Colonic mucosa (tissue), 4 donors: ENCODE measurements at regions not wholly inside any gene's neighbourhood (a gene's known extent, or its start where the extent isn't known, plus 50 kb on each side); places are given as distances from the start of the nearest gene placed in this dataset.

Source experiments
- DNase-seq: peaks from one replicate; pipeline ENCODE4 v3.0.0-alpha.2; 2020
- H3K27ac ChIP-seq: fragments of 200-600 bp; one replicate; pipeline ENCODE4 v1.8.0; 2021
- H3K27me3 ChIP-seq: fragments of 200-600 bp; one replicate; pipeline ENCODE4 v1.8.0; 2021
- H3K36me3 ChIP-seq: fragments of 200-600 bp; one replicate; pipeline ENCODE4 v1.8.0; 2021
- H3K4me1 ChIP-seq: fragments of 200-600 bp; one replicate; pipeline ENCODE4 v1.8.0; 2021; ENCODE audit warnings: mild to moderate bottlenecking
- H3K4me3 ChIP-seq: fragments of 200-600 bp; one replicate; pipeline ENCODE4 v1.8.0; 2021
- H3K9ac ChIP-seq, 2 donors: one replicate each; pipeline ENCODE4 v1.7.0; 2013; ENCODE audit warnings: control low read depth in 2 of 2, low read depth in 2 of 2, low read length in 2 of 2
- H3K9me3 ChIP-seq: fragments of 200-600 bp; one replicate; pipeline ENCODE4 v1.8.0; 2021
- intact Hi-C: fragments of 100-400 bp; cut with DNase I; formaldehyde crosslinking; loops from one replicate; pipeline ENCODE4 v1.14.1; 2022
- TF ChIP-seq, protein P1 (sequence below): fragments of 200-600 bp; IDR thresholded peaks from one replicate; pipeline ENCODE4 v1.8.0; 2022; ENCODE audit warnings: antibody characterized with exemption, mild to moderate bottlenecking
- donor health status: healthy.
- donor health status: DM: no; HTN: no; CAD: no.
- donor health status: DM: no; HTN: no; CAD: no.

DNA sequence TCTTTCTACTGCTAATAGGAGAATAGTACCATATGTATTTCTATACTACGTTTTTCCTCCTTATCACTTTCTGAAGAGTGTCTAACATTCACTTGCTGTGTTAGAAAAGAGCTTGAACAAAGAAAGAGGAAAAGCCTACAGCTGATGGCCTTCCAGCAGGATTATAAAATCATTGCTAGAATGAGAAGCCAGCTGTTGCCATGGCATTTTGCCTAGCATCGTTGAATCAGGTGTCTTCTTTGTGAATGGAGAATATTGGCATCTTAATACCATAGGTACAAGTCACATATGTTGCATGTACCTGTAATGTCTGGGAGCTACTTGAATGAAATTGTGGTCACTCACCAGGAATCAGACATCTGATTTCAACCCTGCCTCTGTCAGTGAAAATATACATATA lies 1174.9 kb downstream of the PCDH17 start:
- Histone ChIP-seq H3K27ac (no peak overlapping the region), H3K36me3 (no peaks in the 10 kb centered on the region), H3K9ac (no peak overlapping the region), H3K4me3 (no peak overlapping the region), H3K4me1 (no peaks in the 10 kb centered on the region), H3K9me3 (no peaks in the 10 kb centered on the region), H3K27me3 (no peaks in the 10 kb centered on the region)
- no peak for DNase-seq
- TF ChIP-seq, protein P1, sequence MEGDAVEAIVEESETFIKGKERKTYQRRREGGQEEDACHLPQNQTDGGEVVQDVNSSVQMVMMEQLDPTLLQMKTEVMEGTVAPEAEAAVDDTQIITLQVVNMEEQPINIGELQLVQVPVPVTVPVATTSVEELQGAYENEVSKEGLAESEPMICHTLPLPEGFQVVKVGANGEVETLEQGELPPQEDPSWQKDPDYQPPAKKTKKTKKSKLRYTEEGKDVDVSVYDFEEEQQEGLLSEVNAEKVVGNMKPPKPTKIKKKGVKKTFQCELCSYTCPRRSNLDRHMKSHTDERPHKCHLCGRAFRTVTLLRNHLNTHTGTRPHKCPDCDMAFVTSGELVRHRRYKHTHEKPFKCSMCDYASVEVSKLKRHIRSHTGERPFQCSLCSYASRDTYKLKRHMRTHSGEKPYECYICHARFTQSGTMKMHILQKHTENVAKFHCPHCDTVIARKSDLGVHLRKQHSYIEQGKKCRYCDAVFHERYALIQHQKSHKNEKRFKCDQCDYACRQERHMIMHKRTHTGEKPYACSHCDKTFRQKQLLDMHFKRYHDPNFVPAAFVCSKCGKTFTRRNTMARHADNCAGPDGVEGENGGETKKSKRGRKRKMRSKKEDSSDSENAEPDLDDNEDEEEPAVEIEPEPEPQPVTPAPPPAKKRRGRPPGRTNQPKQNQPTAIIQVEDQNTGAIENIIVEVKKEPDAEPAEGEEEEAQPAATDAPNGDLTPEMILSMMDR, result no peak
- intact Hi-C loops, result no loop called here

DNA sequence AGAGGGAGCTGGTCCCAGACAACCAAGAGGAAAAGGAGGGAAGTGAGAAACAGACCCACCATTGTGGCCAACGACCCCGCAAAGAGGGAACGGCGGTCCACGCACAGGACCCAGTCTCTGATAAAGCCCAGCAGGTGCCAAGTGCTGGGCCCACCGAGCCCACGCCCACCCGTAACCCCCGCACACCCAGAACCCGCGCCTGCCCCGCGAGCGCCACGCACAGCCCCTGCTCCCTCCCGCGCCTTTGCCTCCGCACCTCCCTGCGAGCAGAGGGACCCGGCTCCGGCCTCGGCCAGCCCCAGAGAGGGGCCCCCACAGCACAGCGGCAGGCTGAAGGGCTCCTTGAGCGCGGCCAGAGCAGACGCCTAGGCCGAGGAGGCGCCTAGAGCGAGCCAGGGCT lies 1192.2 kb downstream of the PCDH17 start:
- no peaks in the 10 kb centered on the region for H3K36me3 ChIP-seq
- H3K9ac ChIP-seq, result no peak overlapping the region
- H3K4me1 ChIP-seq, result no peaks in the 10 kb centered on the region
- no peak overlapping the region for H3K4me3 ChIP-seq
- DNase-seq, result no peak
- intact Hi-C loops, result no loop called here
- H3K27me3 ChIP-seq, result no peaks in the 10 kb centered on the region
- TF ChIP-seq, protein P1, result no peak
- no peaks in the 10 kb centered on the region for H3K9me3 ChIP-seq
- no peak overlapping the region for H3K27ac ChIP-seq

DNA sequence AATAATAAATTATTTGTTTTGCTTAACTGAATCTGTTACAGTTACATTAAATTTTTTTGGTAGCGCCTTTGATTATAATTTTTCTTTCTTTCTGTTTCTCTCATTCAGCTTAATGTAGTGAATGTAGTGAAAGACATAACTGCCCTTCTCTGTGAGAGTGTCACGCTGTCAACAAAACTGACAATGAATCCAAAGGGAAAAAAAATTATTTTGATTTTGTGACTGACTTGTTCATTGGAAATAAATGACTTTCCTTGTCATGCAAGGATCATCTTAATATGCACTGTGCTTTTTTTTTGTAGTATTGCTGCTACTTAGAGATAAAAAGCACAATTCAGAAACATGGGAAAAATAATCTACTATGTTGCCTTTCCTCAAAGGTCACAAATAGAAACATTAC lies 1196.4 kb downstream of the PCDH17 start:
- H3K36me3 ChIP-seq, result no peaks in the 10 kb centered on the region
- no peaks in the 10 kb centered on the region for H3K27me3 ChIP-seq
- no peak overlapping the region for H3K9ac ChIP-seq
- H3K27ac ChIP-seq, result no peak overlapping the region
- TF ChIP-seq, protein P1, result no peak
- DNase-seq, result no peak
- H3K4me1 ChIP-seq, result no peaks in the 10 kb centered on the region
- no peaks in the 10 kb centered on the region for H3K9me3 ChIP-seq
- intact Hi-C loops, result no loop called here
- H3K4me3 ChIP-seq, result no peak overlapping the region

DNA sequence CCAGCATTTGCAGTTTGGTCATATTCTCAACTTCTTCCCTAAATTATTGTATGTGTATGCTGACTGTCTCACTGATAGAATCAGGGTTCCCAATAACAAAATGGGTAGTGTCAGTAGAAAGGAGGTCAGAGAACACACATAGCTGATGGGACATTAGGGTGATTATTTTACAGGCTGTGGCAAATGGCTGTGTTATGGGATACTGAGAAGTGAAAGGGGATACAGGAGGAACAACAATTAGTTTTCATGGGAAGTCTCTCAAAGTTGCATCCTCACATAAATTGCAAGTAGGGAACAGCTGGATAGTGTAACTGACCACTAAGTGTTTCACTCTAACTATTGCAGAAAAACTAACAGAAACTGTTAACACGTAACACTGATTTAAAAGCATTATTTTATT lies 1199.3 kb downstream of the PCDH17 start:
- H3K4me1 ChIP-seq, result no peaks in the 10 kb centered on the region
- no peak overlapping the region for H3K4me3 ChIP-seq
- H3K27ac ChIP-seq, result no peak overlapping the region
- no peak overlapping the region for H3K9ac ChIP-seq
- H3K9me3 ChIP-seq, result no peaks in the 10 kb centered on the region
- intact Hi-C loops, result no loop called here
- no peak for DNase-seq
- no peaks in the 10 kb centered on the region for H3K27me3 ChIP-seq
- H3K36me3 ChIP-seq, result no peaks in the 10 kb centered on the region
- TF ChIP-seq, protein P1, result no peak

DNA sequence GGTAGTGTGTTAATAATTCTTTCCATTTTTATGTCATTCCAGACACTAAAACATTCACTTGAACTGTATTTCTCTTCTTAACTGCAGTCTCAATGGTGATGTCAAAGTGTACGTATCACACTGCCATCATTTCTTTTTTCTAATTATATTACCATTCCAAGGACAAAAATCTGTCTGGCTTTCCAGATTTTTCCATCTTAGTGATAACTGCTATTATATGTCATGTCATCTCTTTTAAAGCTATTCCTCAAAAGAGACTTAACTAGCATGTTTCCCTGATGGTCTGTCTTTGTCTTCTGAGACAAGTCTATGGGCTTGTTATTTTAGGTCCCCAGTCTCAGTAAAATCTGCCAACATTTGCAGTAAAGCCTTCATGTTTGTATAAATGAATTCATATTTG lies 1207.1 kb downstream of the PCDH17 start:
- no peak overlapping the region for H3K27ac ChIP-seq
- TF ChIP-seq, protein P1, result no peak

DNA sequence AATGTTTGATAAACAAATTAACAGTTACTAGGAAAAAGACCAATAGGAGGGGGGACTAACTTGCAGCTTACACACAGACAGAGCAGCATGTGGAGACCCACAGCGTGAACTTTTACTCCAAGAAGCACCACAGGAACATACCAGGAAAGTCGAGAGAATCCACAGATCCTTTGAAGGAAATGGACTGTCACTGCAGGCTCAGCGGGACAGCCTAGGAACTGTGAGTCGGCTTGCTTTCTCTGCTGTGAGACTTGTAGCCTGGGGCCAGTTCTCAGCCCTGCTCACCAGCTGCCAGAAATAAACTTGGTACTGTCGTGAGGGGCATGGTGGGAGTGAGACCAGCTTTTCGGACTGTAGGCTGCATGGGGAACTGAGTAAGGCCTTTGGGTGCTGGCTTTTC lies 1211.5 kb downstream of the PCDH17 start:
- no peaks in the 10 kb centered on the region for H3K9me3 ChIP-seq

More for the DNA sequence above, 1207.1 kb downstream of the PCDH17 start:
- DNase-seq, result no peak
- Histone ChIP-seq H3K27me3 (no peaks in the 10 kb centered on the region), H3K36me3 (no peaks in the 10 kb centered on the region), H3K9me3 (no peaks in the 10 kb centered on the region), H3K4me1 (no peaks in the 10 kb centered on the region), H3K4me3 (no peak overlapping the region), H3K9ac (no peak overlapping the region)
- intact Hi-C loops, result no loop called here

More for the DNA sequence above, 1211.5 kb downstream of the PCDH17 start:
- Histone ChIP-seq H3K36me3 (no peaks in the 10 kb centered on the region), H3K4me1 (no peaks in the 10 kb centered on the region), H3K27ac (no peak overlapping the region), H3K9ac (no peak overlapping the region), H3K27me3 (no peaks in the 10 kb centered on the region), H3K4me3 (no peak overlapping the region)
- DNase-seq, result no peak
- TF ChIP-seq, protein P1, result no peak
- intact Hi-C loops, result no loop called here
